NT2/D1 (cell line): ENCODE measurements at regions not wholly inside any gene's neighbourhood (a gene's known extent, or its start where the extent isn't known, plus 50 kb on each side); places are given as distances from the start of the nearest gene placed in this dataset.
A peak's percentile ranks its signal among the peaks of the same experiment; 100 is the strongest.
"Not testable (repeated sequence)": the region's sequence is repeated elsewhere in the genome, so short reads cannot be mapped to it uniquely, and the experiment has no call there.

Experiments
- DNase-seq: peaks from one replicate; pipeline ENCODE4 v3.0.0-alpha.2; 2011; ENCODE audit warnings: low read depth, low spot score
- H3K27me3 ChIP-seq: 2 replicates; pipeline ENCODE4 v1.6.0; 2011; ENCODE audit warnings: mild to moderate bottlenecking; ENCODE audit not compliant: insufficient read length, insufficient read depth
- H3K36me3 ChIP-seq: 2 replicates; pipeline ENCODE4 v1.6.1; 2011; ENCODE audit warnings: mild to moderate bottlenecking, low read length, mixed read lengths; ENCODE audit not compliant: insufficient read depth, insufficient read length
- H3K4me1 ChIP-seq: 2 replicates; pipeline ENCODE4 v1.5.1; 2011; ENCODE audit not compliant: insufficient read depth, insufficient read length
- H3K4me3 ChIP-seq: 2 replicates; pipeline ENCODE4 v1.5.1; 2011; ENCODE audit warnings: low read depth; ENCODE audit not compliant: insufficient read length
- H3K9ac ChIP-seq: 2 replicates; pipeline ENCODE4 v1.6.0; 2011; ENCODE audit warnings: low read depth; ENCODE audit not compliant: insufficient read length
- H3K9me3 ChIP-seq: 2 replicates; pipeline ENCODE4 v1.5.1; 2011; ENCODE audit warnings: mild to moderate bottlenecking, low read length; ENCODE audit not compliant: insufficient read depth
- SUZ12 ChIP-seq: IDR thresholded peaks from 2 replicates; pipeline ENCODE4 v1.6.1; 2011; ENCODE audit not compliant: insufficient read length, insufficient read depth; ENCODE audit errors: extremely low read depth
- YY1 ChIP-seq: IDR thresholded peaks from 2 replicates; pipeline ENCODE4 v1.6.1; 2011; ENCODE audit not compliant: insufficient read length, insufficient read depth
- ZNF274 ChIP-seq: IDR thresholded peaks from 2 replicates; pipeline ENCODE4 v1.6.1; 2011; ENCODE audit warnings: mild to moderate bottlenecking, low read depth, low read length

DNA sequence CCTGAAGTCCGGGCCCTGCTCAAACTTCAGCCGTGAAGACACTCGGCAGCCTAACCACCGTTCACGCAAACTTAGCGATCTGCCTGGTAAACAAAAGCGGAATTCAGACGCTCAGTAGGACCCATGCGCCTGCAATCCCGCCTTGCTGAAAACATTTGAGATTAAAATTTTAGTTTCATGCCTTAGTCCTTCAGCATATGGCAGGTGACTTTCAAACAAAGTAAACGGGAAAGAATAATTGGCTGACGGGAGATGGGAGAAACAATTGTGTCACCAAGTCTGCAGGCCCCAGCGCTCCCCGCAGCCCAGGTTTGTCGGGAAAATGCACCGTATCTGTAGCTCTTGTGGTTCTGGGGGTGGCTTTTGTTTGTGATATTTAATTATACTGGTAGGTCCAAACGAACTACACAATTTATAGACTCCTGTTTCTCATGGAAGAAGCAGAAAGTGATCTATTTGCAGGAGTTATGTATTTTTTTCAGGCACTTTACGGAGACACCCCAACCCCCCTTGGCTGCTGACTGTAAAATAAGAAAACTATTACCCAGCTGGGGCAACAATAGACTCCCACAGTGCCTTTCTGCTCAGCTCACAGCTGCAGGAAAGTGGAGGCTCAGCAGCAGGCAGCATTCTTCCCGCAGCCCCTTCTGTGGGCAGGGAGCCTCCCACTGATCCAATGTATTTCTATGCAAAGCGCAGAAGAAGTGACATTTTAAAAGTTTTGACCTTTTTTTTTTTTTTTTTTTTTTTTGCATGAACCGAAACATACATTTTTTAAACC lies 94.8 kb downstream of the SOX1 start:
- H3K4me1 ChIP-seq = peaks cover 9% of the 10 kb centered on the region
- no peaks in the 10 kb centered on the region for H3K36me3 ChIP-seq
- peaks cover 11% of the 10 kb centered on the region for H3K9me3 ChIP-seq
- no peak for TF ChIP-seq YY1
- no peak for TF ChIP-seq SUZ12
- no peak for TF ChIP-seq ZNF274
- H3K9ac ChIP-seq = peak overlapping the region; percentile 67
- peak; percentile 77 for DNase-seq
- H3K27me3 ChIP-seq = no peaks in the 10 kb centered on the region
- H3K4me3 ChIP-seq = peak overlapping the region; percentile 21

DNA sequence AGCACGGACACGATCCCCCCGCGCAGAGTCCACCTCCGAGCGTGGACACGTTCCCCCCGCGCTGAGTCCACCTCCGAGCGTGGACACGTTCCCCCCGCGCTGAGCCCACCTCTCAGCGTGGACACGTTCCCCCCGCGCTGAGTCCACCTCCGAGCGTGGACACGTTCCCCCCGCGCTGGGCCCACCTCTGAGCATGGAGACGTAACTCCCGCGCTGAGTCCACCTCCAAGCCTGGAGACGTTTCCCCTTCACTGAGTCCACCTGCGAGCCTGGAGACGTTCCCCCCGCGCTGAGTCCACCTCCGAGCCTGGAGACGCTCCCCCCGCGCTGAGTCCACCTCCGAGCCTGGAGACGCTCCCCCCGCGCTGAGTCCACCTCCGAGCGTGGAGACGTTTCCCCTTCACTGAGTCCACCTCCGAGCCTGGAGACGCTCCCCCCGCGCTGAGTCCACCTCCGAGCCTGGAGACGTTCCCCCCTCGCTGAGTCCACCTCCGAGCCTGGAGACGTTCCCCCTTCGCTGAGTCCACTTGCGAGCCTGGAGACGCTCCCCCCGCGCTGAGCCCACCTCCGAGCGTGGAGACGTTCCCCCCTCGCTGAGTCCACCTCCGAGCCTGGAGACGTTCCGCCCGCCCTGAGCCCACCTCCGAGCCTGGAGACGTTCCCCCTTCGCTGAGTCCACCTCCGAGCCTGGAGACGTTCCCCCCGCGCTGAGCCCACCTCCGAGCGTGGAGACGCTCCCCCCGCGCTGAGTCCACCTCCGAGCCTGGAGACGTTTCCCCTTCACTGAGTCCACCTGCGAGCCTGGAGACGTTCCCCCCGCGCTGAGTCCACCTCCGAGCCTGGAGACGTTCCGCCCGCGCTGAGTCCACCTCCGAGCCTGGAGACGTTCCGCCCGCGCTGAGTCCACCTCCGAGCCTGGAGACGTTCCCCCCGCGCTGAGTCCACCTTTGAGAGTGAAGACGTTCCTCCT lies 97.0 kb downstream of the SOX1 start:
- H3K4me1 ChIP-seq, H3K9me3 ChIP-seq, H3K9ac ChIP-seq, DNase-seq, H3K4me3 ChIP-seq, H3K36me3 ChIP-seq, H3K27me3 ChIP-seq: not testable (repeated sequence)

DNA sequence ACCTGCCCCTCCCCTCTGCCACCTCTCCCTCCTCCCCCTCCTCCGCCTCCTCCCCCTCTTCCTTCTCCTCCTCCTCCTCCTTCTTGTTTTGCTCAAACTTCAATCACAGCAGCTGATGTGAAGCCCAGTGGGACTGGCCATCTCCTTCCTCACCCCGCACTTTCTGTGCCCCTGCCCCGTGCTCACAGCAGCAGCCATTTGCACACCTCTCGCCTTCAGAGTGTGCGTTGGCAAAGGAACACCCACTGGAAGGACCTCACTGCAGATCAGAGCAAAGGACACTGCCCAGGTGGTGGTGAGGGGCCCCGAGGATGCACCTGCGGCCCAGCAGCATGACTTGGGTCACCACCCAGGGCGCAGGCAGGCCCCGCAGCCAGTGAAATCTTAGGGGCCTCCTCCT lies 98.8 kb downstream of the SOX1 start:
- Histone ChIP-seq H3K9me3 (no peaks in the 10 kb centered on the region), H3K9ac (no peak overlapping the region), H3K4me1 (no peaks in the 10 kb centered on the region), H3K27me3 (no peaks in the 10 kb centered on the region), H3K4me3 (no peak overlapping the region), H3K36me3 (no peaks in the 10 kb centered on the region)
- TF ChIP-seq YY1 (no peak), SUZ12 (no peak), ZNF274 (no peak)
- DNase-seq = no peak

DNA sequence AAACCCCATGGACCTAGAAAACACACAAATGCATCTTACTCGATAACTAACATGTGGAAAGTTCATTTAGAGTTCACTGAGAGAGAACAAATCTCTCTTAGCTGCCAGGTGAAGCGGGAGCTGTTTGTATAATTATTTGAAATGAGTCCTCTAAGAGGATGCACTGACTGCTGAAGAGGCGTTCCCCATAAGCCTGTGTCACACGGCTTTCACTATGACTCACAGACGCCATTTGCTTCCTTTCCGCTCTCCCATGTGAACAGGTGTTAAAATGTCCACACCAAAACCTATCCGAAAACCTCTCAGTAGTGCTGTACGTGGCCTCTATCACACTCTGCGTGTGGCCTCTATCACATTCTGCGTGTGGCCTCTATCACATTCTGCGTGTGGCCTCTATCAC lies 101.8 kb downstream of the SOX1 start:
- no peaks in the 10 kb centered on the region for H3K4me1 ChIP-seq
- no peaks in the 10 kb centered on the region for H3K27me3 ChIP-seq
- no peak for DNase-seq
- H3K9ac ChIP-seq = no peak overlapping the region
- no peak for TF ChIP-seq SUZ12
- TF ChIP-seq YY1 = no peak
- no peak for TF ChIP-seq ZNF274
- H3K9me3 ChIP-seq = no peaks in the 10 kb centered on the region
- H3K4me3 ChIP-seq = no peak overlapping the region
- no peaks in the 10 kb centered on the region for H3K36me3 ChIP-seq

DNA sequence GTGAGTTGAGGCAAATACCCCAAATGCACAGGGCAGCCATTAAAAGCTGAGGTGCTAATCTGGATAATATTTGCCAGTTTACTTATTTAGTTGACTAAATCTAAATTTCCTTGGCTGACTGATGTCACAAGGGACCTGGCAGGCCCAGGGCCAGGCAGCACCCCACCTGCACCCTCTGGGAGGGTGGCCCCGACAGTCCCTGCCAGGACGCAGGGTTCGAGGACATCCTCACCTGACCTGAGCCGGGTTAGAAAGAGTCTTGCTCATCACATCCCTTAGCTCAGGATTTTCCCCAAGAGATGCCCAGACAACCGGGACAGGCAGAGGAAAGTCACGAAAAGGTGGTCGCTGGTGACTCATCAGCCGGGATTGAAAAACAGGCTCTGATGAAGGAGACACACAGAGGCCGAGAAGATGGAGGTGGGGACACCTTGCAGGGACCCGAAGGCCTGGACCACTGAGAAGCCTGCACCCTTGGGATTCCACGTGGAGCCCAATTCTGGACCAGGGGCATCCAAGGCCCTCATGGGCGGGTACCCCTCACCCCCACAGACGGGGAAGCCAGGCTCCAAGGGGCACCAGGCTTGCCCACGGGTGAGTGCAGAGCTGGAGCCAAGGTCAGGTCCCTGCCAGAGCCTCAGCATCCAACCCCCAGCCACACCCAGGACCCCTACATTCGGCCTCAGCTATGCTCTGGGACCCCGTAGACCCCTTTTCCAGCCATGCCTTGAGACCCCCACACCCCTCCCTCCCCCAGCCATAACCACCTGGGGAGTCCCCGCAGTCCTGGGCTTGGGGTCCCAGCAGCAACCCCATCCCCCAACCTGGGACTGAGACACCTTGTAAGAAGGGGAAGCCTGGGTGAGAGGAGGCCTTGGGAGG lies 103.2 kb downstream of the SOX1 start:
- H3K36me3 ChIP-seq = no peaks in the 10 kb centered on the region
- no peak for DNase-seq
- H3K9me3 ChIP-seq = peaks cover 7% of the 10 kb centered on the region; the same call in 1 of the 2 replicates

DNA sequence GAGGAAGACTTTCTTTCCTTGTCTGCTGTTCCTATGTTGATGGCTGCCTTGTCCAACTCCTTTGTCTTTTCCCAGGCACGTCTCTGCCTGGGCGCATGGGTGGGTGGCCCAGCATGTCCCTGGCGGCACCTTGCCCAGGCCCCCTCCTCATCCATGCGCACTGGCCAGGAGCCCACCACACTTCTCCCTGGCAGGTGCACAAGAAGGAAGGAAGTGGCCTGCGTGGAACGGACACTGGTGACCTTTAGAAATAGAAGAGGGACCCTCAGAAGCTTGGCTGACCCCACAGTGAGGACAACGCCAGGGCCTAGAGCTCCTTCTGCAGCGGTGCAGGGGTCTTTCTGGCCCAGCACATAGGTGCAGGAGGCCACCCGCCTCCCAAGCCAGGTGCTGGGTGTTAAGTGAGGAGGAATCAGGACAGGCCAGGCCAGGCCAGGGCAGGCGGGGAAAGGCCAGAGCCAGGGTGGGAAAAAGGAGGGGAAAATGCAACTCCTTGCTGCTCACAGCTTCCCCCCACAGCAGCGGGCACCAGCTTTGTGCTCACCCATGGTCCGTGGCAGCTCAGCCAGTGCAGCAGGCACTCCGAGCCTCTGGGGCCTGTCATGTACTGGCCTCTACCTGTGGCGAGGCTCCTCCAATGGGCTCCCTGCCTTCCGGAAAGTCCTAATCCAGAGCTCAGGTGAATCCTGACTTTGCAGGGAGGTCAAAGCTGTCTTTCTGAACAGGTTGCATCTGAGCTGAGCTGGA lies 104.0 kb downstream of the SOX1 start:
- H3K4me1 ChIP-seq = no peaks in the 10 kb centered on the region
- no peak overlapping the region for H3K4me3 ChIP-seq
- H3K9me3 ChIP-seq = peaks cover 7% of the 10 kb centered on the region; the same call in 1 of the 2 replicates
- no peaks in the 10 kb centered on the region for H3K27me3 ChIP-seq
- no peak for TF ChIP-seq SUZ12
- TF ChIP-seq YY1 = no peak
- TF ChIP-seq ZNF274 = no peak
- H3K9ac ChIP-seq = no peak overlapping the region
- no peaks in the 10 kb centered on the region for H3K36me3 ChIP-seq
- no peak for DNase-seq

More for the DNA sequence above, 103.2 kb downstream of the SOX1 start:
- Histone ChIP-seq H3K4me3 (no peak overlapping the region), H3K4me1 (no peaks in the 10 kb centered on the region), H3K27me3 (no peaks in the 10 kb centered on the region), H3K9ac (no peak overlapping the region)
- no peak for TF ChIP-seq ZNF274

DNA sequence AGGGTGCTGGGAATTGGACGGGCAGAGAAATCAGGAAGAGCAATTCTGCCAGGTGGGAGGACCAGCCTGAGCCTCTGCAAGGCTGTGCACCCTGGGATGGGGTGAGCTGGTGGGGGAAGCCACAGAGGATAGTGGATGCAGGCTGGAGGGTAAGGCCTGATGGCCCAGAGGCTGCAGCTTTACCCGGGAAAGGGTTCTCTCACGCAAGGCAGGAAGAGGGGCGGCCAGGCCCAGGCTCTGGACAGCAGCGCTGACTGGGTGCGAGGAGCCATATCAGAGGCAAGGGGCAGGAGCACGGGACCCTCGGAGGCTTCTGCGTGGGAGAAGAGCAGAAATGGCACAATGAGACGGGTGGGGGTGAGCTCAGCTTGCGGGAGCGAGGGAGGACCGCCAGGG lies 104.6 kb downstream of the SOX1 start:
- no peak for TF ChIP-seq SUZ12
- TF ChIP-seq ZNF274 = no peak
- DNase-seq = no peak
- no peaks in the 10 kb centered on the region for H3K27me3 ChIP-seq

More for the DNA sequence above, 104.6 kb downstream of the SOX1 start:
- Histone ChIP-seq H3K4me3 (no peak overlapping the region), H3K4me1 (no peaks in the 10 kb centered on the region), H3K9ac (no peak overlapping the region), H3K9me3 (peaks cover 7% of the 10 kb centered on the region; the same call in 1 of the 2 replicates), H3K36me3 (no peaks in the 10 kb centered on the region)
